Endothelial cell of umbilical vein (primary cell): ENCODE measurements at regions not wholly inside any gene's neighbourhood (a gene's known extent, or its start where the extent isn't known, plus 50 kb on each side); places are given as distances from the start of the nearest gene placed in this dataset.

Experiments used
- CTCF ChIP-seq, 2 donors: IDR thresholded peaks; 1 replicate in 1 of 2; 2 replicates in 1 of 2; pipeline ENCODE4 v1.5.1; 2011; ENCODE audit warnings: low read length in 2 of 2, mild to moderate bottlenecking in 2 of 2, moderate library complexity in 2 of 2, control low read depth in 1 of 2, inconsistent platforms in 1 of 2, low read depth in 1 of 2; ENCODE audit not compliant: insufficient read depth in 1 of 2; ENCODE audit errors: extremely low read depth in 1 of 2
- EZH2 ChIP-seq: IDR thresholded peaks from 2 replicates; pipeline ENCODE4 v1.6.1; 2012; ENCODE audit warnings: borderline replicate concordance, low read depth, mild to moderate bottlenecking, moderate library complexity, low read length, inconsistent platforms; ENCODE audit not compliant: severe bottlenecking
- MYC ChIP-seq: IDR thresholded peaks from one replicate; pipeline ENCODE4 v1.6.1; 2011; ENCODE audit warnings: mild to moderate bottlenecking, low read depth, low read length
- POLR2A ChIP-seq: IDR thresholded peaks from 2 replicates; pipeline ENCODE4 v1.6.1; 2012; ENCODE audit warnings: low read depth, mild to moderate bottlenecking, control low read depth, low read length
- POLR2AphosphoS5 ChIP-seq: IDR thresholded peaks from 2 replicates; pipeline ENCODE4 v1.6.1; 2012; ENCODE audit warnings: low read depth, mild to moderate bottlenecking, control low read depth, low read length, moderate library complexity; ENCODE audit not compliant: insufficient read depth

- TF ChIP-seq EZH2 (no peak), CTCF (IDR thresholded peaks at IDR 0.05; ENCODE audit: extremely low read depth in 1 of 2, insufficient read depth in 1 of 2, low read depth in 1 of 2, low read length in 2 of 2) (no peak), POLR2A (no peak), MYC (no peak), POLR2AphosphoS5 (no peak)
These were observed 1003.2 kb downstream of the C4orf33 start for GRCh38 chr4:130099105-130099504.
